IMR-90 (cell line): ENCODE measurements at regions not wholly inside any gene's neighbourhood (a gene's known extent, or its start where the extent isn't known, plus 50 kb on each side); places are given as distances from the start of the nearest gene placed in this dataset.
A peak's percentile ranks its signal among the peaks of the same experiment; 100 is the strongest.

Experiments
- CEBPB ChIP-seq: IDR thresholded peaks from 2 replicates; pipeline ENCODE4 v1.6.1; 2012; ENCODE audit warnings: low read depth, low read length, improper control_type of control experiment
- CTCF ChIP-seq: conservative IDR thresholded peaks from 2 replicates; pipeline ENCODE4 v1.5.1; 2012; ENCODE audit warnings: mild to moderate bottlenecking, low read depth, low read length, improper control_type of control experiment
- MAZ ChIP-seq: IDR thresholded peaks from 2 replicates; pipeline ENCODE4 v1.6.1; 2012; ENCODE audit warnings: low read depth, mild to moderate bottlenecking, low read length, improper control_type of control experiment, moderate library complexity, borderline replicate concordance
- MXI1 ChIP-seq: IDR thresholded peaks from 2 replicates; pipeline ENCODE4 v1.6.1; 2012; ENCODE audit warnings: low read depth, mild to moderate bottlenecking, low read length, moderate library complexity, borderline replicate concordance
- NFE2L2 ChIP-seq: fragments of 150-350 bp; IDR thresholded peaks from 2 replicates; pipeline ENCODE4 v1.6.1; 2016; ENCODE audit warnings: low read depth, mild to moderate bottlenecking, low read length
- POLR2A ChIP-seq: IDR thresholded peaks from 2 replicates; pipeline ENCODE4 v1.6.1; 2012; ENCODE audit warnings: mild to moderate bottlenecking, low read depth, low read length
- RAD21 ChIP-seq: IDR thresholded peaks from 2 replicates; pipeline ENCODE4 v1.6.1; 2012; ENCODE audit warnings: low read length, improper control_type of control experiment
- RFX5 ChIP-seq: IDR thresholded peaks from 2 replicates; pipeline ENCODE4 v1.8.0; 2012; ENCODE audit warnings: low read depth, mild to moderate bottlenecking, low read length, moderate library complexity
- USF2 ChIP-seq: fragments of 150-350 bp; IDR thresholded peaks from 2 replicates; pipeline ENCODE4 v1.6.1; 2017; ENCODE audit warnings: mild to moderate bottlenecking, antibody characterized with exemption, low read length, low read depth

GRCh38 chr19:29285878-29286277 lies 72.9 kb upstream of the UQCRFS1 start:
- TF ChIP-seq POLR2A (no peak), MXI1 (no peak), CTCF (peak; percentile 24; the same call in 1 of the 2 replicates), RAD21 (peak; percentile 39), USF2 (no peak), CEBPB (no peak), MAZ (no peak), RFX5 (no peak), NFE2L2 (no peak)
